ENCODE measurements at regions not wholly inside any gene's neighbourhood (a gene's known extent, or its start where the extent isn't known, plus 50 kb on each side); places are given as distances from the start of the nearest gene placed in this dataset.

DNA sequence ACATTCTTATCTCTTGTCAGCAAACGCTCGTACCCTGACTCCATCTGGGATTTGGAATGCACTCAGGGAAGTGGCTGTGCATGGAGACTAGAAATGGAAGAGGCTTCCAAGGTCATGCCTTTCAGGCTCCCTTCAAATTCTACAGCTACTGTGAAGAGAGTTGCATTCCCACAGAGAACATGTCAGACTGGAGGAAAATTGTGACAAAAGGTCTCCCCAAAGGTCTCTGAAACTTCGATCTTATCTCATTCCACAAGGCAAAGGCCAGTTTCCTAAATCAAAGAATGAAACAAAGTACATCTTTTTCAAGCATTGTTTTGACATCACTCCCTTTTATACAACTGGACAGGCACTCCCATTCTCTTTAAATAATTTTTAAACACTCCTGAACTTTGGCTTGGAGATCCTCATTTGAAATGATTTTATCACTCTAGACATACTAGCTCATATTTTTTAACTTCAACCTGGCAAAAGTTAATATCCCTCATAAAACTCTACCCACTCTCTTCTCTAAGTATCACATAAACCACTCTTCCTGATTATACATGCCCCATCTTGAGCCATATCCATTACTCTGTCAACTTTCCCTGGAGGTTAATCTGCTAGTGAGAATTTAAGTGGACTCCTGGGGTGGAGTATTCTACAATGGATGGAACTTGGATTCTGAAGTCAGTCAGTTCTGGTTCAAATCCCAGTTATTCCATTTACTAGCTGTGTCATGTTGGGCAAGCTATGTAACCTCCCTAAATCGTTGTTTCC, 218.1 kb upstream of the HMGA2 start:
- DNase-seq: peak in 1 of 5 donors; percentile 29
- no peaks in the 10 kb centered on the region for H3K36me3 ChIP-seq (ENCODE audit: control insufficient read depth in 2 of 3, insufficient read depth in 3 of 3, low read length in 3 of 3)
- H3K27ac ChIP-seq (ENCODE audit: low read depth in 2 of 2, low read length in 2 of 2): no peak overlapping the region
- TF ChIP-seq, protein P1, sequence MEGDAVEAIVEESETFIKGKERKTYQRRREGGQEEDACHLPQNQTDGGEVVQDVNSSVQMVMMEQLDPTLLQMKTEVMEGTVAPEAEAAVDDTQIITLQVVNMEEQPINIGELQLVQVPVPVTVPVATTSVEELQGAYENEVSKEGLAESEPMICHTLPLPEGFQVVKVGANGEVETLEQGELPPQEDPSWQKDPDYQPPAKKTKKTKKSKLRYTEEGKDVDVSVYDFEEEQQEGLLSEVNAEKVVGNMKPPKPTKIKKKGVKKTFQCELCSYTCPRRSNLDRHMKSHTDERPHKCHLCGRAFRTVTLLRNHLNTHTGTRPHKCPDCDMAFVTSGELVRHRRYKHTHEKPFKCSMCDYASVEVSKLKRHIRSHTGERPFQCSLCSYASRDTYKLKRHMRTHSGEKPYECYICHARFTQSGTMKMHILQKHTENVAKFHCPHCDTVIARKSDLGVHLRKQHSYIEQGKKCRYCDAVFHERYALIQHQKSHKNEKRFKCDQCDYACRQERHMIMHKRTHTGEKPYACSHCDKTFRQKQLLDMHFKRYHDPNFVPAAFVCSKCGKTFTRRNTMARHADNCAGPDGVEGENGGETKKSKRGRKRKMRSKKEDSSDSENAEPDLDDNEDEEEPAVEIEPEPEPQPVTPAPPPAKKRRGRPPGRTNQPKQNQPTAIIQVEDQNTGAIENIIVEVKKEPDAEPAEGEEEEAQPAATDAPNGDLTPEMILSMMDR (IDR thresholded peaks at IDR 0.05; ENCODE audit: borderline replicate concordance, extremely low read depth, insufficient read depth): no peak
- H3K4me1 ChIP-seq (ENCODE audit: control insufficient read depth in 2 of 3, insufficient read depth in 2 of 3, low read depth in 1 of 3, low read length in 3 of 3): peaks cover 0 to 3% (median 0%) of the 10 kb centered on the region in 3 donors
- H3K9me3 ChIP-seq (ENCODE audit: control insufficient read depth in 2 of 3, insufficient read depth in 1 of 3, low read length in 3 of 3): no peaks in the 10 kb centered on the region
- intact Hi-C loops (cut with DNase I): no loop called here
- FAIRE-seq: no peak
- no peak overlapping the region for H3K9ac ChIP-seq (ENCODE audit: low read length in 3 of 3)
- no peak overlapping the region for H3K4me3 ChIP-seq (ENCODE audit: low read length in 3 of 3)
- no peaks in the 10 kb centered on the region for H3K27me3 ChIP-seq (ENCODE audit: control insufficient read depth, insufficient read depth, low read length)

DNA sequence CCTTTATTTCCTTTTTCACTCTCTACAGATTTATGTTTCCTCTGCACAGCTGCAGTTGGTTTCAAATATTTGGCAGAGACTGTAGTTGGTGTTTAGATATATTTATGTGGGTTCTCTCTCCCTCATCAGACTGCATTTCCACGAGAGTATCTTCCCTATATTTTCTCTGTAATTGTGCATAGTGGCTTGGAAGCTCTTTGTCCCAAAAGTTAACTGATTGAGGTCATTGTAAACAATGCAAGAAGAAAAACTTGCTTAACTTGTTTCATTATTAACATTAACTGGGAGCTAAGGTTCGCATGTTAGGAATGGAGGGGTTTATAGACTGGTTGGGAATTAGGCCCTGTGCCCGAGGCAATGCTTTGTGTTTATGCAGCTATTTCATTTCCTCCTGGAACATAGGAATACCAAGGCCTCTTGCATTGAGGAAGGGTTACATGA, 216.9 kb upstream of the HMGA2 start:
- peak in 2 of 5 donors; percentile 65 to 74 for DNase-seq
- Histone ChIP-seq H3K4me3 (ENCODE audit: low read length in 3 of 3) (no peak overlapping the region), H3K27ac (ENCODE audit: low read depth in 2 of 2, low read length in 2 of 2) (no peak overlapping the region)

DNA sequence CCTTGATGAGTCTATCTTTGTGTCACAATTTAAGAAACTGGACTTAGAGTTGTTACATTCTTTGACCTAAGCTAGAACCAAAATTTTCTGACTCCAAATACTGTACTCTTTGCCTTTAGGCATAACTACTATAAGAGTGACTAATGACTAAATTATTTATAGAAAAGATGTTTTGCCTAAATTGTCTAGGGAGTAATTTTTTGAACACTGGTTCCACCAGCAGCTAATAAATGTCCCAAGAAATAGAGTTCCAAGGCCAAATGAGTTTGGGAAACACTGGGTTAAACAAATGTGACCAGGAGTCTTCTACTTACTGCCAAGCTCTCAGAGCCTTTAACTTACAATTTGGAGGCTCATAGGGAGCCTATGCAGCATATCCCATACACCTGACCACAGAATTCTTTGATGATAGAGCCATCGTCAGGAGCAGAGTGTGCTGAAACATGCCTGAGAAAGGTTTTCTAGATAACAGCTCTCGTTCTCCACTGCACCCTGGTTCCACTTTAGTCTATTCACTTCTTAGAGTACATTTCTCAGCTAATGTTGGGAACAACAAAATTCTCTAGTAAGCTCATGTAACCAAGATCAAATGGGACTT, 215.9 kb upstream of the HMGA2 start:
- H3K27ac ChIP-seq (ENCODE audit: low read depth in 2 of 2, low read length in 2 of 2): no peak overlapping the region
- FAIRE-seq: no peak
- intact Hi-C loops (cut with DNase I): no loop called here

More for the DNA sequence above, 216.9 kb upstream of the HMGA2 start:
- Histone ChIP-seq H3K27me3 (ENCODE audit: control insufficient read depth, insufficient read depth, low read length) (no peaks in the 10 kb centered on the region), H3K9ac (ENCODE audit: low read length in 3 of 3) (no peak overlapping the region), H3K9me3 (ENCODE audit: control insufficient read depth in 2 of 3, insufficient read depth in 1 of 3, low read length in 3 of 3) (no peaks in the 10 kb centered on the region), H3K36me3 (ENCODE audit: control insufficient read depth in 2 of 3, insufficient read depth in 3 of 3, low read length in 3 of 3) (no peaks in the 10 kb centered on the region), H3K4me1 (ENCODE audit: control insufficient read depth in 2 of 3, insufficient read depth in 2 of 3, low read depth in 1 of 3, low read length in 3 of 3) (peaks cover 0 to 3% (median 0%) of the 10 kb centered on the region in 3 donors)
- intact Hi-C loops (cut with DNase I): no loop called here
- TF ChIP-seq, protein P1 (IDR thresholded peaks at IDR 0.05; ENCODE audit: borderline replicate concordance, extremely low read depth, insufficient read depth): no peak
- FAIRE-seq: no peak

More for the DNA sequence above, 215.9 kb upstream of the HMGA2 start:
- no peaks in the 10 kb centered on the region for H3K27me3 ChIP-seq (ENCODE audit: control insufficient read depth, insufficient read depth, low read length)
- no peak overlapping the region for H3K9ac ChIP-seq (ENCODE audit: low read length in 3 of 3)
- H3K9me3 ChIP-seq (ENCODE audit: control insufficient read depth in 2 of 3, insufficient read depth in 1 of 3, low read length in 3 of 3): no peaks in the 10 kb centered on the region
- H3K4me1 ChIP-seq (ENCODE audit: control insufficient read depth in 2 of 3, insufficient read depth in 2 of 3, low read depth in 1 of 3, low read length in 3 of 3): peaks cover 0 to under 1% (median 0%) of the 10 kb centered on the region in 3 donors
- TF ChIP-seq, protein P1 (IDR thresholded peaks at IDR 0.05; ENCODE audit: borderline replicate concordance, extremely low read depth, insufficient read depth): no peak
- no peak for DNase-seq
- H3K36me3 ChIP-seq (ENCODE audit: control insufficient read depth in 2 of 3, insufficient read depth in 3 of 3, low read length in 3 of 3): no peaks in the 10 kb centered on the region
- no peak overlapping the region for H3K4me3 ChIP-seq (ENCODE audit: low read length in 3 of 3)
